NCI-H187 (cell line): ENCODE measurements at regions not wholly inside any gene's neighbourhood (a gene's known extent, or its start where the extent isn't known, plus 50 kb on each side); places are given as distances from the start of the nearest gene placed in this dataset.

ENCODE experiments used
- DNase-seq, 2 experiments: peaks; one replicate each; lab custom pipeline; 2025; lab: John Stamatoyannopoulos, UW

DNA sequence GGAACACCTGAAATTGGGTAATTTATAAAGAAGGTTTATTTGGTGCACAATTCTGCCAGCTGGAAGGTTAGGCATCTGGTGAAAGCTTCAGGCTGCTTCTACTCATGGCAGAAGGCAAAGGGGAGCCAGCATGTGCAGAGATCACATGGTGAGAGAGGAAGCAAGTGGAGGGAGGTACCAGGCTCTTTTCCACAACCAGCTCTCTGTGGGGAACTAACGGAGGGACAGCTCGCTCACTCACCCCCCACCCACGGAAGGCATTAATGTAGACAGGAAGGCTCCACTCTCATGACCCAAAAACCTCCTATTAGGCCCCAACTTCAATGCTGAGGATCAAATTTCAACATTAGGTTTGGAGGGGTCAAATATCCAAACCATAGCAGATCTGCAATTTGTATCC is 75.6 kb upstream of the ARHGAP32 start:
- DNase-seq, result no peak

DNA sequence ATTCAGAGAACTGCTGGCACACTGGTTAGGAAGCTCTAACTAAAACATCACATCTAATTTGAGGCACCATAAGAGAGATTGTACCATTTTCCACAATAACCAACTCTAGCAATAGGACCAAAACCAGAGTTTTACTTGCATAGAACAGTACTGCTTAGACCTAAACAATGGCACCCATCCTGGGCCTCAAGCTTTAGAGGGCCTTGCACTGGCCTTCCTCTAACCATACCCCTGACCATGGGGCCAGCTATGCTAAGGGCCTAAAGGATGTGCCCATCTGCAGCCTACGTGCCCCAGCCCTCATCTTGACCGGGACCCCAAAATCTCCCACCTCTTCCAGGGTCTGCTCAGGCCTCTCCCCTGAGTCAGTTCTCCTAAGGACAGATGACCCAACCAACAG is 74.4 kb upstream of the ARHGAP32 start:
- DNase-seq, result no peak

DNA sequence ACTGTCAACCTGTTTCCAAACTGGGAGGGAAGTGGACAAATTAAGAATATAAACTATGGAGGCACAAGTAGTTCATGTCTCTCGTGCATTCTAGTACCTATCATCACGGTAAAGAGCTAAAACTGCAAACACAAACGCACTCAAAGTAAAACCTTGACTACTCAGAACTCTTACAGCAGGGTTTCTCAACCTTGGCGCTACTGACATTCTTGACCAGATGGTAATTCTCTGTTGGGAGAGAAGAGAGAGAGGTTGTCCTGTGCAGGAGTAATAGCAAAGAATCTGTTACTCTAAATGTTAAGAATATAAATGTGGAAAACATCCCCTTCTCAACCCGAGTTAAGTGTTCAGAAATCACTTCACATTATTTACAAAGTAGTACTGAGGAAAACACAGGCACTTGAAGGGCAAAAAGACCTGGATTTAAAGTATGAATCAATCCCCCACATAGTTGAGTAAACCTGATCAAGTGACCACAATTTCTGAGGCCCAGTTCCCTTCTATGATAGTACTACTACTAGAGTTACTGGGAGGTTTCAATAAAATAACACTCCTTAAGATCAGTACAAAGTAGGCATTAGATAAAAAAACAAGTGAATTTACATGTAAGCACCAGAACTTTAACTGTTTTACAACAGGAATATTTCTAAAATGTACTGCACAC is 73.1 kb upstream of the ARHGAP32 start:
- no peak for DNase-seq

DNA sequence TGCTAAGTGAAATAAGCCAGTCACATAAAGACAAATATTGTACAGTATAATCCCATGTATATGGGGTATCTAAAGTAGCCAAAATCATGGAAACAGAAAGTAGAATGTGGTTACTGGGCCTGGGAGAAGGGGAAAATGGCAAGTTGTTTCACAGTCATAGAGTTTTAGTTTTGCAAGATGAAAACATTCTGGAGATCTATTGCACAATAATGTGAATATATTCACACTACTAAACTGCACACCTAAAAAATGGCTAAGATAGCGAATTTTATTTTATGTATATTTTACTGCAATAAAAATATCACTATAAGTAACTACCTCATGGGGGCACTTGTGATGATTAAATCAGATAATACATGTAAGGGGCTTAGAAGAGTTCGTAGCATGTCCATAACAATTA is 72.0 kb upstream of the ARHGAP32 start:
- DNase-seq, result no peak

DNA sequence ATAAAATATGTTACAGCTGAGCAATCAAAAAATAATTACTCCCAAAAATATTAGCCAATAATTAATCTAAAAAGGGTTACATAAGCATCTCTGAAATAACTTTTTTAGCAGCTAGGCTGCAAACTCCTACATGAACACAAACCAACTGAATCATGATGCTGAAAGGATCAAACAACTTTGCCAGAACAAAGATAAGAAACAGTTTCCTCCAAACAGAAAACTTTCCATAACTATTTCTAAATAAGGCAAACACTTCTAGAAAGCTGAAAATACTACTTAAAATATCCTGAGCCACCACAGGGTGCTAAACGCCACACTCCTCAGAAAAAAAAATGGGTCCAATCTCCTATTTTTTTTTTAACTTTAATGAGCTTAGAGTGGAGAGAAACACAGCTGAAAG is 68.6 kb upstream of the ARHGAP32 start:
- no peak for DNase-seq

DNA sequence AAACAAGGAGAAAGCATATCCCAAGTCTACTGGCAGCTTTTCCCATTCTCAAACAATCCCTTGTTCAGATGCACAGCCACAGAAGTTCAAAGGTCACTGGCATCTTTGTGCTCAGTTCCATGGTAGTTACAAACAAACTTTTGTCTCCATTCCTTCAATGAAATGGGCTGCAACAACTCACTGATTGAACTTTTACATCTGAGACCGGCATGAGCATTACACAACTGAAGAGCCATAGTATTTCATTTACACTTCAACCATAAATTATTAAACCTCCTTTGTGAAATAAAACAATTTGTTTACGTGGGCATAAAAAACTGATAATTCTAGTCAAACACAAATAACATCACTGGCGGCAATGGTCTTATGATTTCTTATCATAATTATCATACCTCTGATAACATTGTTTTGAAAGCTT is 67.8 kb upstream of the ARHGAP32 start:
- no peak for DNase-seq

DNA sequence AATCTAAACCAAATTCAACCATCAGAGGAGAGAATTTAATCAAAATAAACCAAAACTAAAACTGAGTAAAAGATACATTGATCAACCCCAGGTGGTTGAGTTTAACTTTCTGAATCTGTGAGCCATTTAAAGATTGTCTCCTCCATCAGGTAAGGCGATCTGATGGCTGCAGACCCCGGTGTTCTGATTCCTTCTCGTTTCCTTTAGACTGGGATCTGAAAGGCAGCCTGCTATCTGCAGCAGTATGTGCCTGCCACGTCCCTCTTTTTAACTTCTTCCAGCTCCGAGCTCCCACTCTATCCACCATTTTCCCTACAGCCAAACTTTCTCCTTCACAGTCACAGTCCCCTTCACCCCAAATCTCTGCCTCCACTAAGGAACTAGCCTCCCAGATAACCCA is 66.1 kb upstream of the ARHGAP32 start:
- no peak for DNase-seq

DNA sequence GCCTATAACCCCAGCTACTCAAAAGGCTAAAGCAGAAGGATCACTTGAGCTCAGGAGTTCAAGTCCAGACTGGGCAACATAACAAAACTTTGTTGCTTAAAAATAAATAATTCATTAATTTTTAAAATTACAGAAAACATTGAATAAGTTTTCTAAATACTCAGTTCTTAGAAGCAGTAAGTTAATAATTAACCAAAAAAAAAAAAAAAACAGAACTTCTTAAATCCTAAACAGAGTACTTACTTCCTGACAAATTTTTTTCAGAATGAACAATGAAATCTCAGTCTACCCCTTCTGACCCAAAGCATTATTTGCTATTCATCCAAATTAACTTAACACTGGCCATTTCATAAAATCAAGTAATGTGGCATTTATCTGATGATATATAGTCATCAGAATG is 65.4 kb upstream of the ARHGAP32 start:
- DNase-seq, result no peak

DNA sequence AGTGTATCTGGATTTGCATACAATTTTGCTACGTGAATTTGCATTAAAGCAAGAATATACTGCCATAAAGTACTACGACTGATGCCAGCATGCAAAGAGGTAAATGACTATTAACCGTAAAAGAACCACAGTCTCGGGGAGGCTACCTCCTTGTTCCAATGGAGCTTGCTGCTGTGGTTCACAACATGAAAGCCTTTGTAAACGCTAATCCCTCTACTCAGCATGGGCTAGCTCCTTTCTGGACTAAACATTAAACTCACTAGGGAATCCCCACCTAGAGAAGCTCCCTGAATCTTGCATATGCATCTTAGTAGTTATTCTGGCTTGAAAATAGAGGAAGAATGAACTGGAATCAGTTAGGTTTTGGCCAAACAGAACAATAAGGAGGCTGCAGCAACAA is 60.5 kb upstream of the ARHGAP32 start:
- no peak for DNase-seq

DNA sequence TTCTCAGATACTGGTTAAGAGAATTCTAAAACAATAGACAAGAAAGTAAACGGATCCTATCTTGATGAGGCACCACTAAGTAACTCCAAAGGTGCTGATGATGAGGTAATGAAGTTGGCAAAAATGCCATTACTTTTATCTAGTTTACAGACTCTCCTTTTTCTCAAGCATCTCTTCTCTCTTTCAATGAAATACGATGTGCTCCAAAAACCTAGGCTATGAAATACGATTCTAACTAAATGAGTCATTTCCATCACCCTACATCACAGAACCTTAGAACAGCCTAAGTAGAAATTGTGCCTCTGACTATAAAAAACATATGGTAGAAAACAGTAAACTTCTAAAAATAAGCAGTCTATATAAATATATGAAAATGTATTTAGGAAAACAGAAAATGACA is 58.9 kb upstream of the ARHGAP32 start:
- no peak for DNase-seq

DNA sequence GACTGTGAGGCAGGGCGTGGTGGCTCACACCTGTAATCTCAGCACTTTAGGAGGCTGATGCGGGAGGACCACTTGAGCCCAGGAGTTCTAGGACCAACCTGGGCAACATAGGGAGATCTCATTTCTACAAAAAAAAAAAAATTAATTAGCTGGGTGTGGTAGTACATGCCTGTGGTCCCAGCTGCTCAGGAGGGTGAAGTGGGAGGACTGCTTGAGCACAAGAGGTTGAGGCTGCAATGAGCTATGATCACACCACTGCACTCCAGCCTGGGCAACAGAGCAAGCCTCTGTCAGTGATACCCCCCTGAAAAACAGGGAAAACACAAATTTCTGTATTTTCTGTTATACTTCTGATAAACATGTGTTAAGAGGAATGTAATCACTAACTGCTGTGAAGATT is 57.8 kb upstream of the ARHGAP32 start:
- no peak for DNase-seq

DNA sequence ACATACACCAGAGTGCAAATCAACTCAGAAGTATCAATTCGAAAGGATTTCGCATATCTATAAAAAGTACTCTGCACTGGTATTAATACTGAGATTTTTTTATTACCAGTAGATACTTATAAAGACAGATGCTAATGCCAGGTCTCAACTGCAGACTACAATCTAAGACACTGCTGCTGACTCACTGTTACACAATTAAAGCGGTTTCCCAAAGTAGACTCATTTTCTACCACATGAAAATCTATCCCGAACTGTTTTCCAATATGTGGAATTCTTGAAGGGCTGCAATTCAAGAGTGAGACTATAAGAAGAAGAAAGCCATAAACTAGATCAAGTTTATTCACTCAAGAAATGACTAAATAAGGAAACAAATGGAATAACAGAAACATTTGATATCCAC is 57.2 kb upstream of the ARHGAP32 start:
- DNase-seq, result no peak

DNA sequence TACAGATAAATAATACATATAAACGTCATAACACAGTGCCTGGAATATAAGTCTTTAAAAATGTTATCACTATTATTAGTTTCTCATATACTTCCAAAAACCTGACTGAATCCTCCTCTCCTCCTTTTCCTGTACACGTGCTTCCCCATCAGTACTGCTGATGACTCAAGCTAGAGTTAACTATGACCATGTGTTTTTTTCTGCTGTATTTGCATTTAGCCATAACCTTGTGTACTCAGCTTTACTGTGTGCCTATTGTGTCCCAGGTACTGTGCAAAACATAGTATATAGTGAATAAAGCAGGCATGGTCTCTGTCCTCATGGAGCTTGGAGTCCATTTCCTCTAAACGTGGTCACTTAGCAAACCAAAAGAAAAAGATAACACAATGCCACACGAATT is 56.5 kb upstream of the ARHGAP32 start:
- no peak for DNase-seq

DNA sequence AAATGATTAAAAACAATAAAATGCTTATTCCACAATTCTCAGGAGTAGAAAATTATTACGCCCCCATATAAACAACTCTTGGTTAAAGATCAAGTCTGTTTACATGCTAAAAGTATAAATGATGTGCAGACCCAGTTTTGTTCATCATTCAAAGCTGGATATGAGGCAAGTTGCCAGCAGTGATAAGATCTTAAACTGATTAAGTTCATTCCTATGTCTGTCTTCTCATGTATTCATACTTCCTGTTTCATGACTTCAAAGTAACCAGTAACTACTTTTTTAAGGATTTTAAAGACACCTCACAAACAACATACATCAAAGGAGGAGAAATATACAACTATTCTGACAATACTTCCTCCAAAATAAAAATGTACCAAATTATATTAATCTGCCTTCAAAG is 55.0 kb upstream of the ARHGAP32 start:
- DNase-seq, result no peak

DNA sequence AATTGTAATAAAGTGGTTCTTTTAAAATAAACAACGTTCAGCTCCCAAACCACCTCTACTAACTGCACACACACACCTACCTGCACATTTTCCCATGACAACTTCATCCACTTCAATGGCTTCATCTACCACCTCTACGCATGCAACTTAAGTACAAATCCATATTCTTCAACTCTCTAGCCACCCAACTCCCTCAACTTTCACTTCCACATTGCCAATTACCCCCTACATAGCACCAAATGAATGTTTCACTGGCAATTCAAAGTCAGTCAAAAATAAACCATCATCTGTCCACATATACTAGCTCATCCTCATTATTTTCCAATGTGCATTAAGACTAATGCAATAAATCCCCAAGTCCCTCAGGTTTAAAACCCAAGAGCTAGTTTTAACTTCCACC is 50.7 kb upstream of the ARHGAP32 start:
- DNase-seq, result no peak
